Thyroid gland (tissue), 4 donors: ENCODE measurements at regions not wholly inside any gene's neighbourhood (a gene's known extent, or its start where the extent isn't known, plus 50 kb on each side); places are given as distances from the start of the nearest gene placed in this dataset.

Experiments used
- DNase-seq, 2 donors: peaks; one replicate each; pipeline ENCODE4 v3.0.0-alpha.2; 2019
- H3K27ac ChIP-seq, 3 donors: fragments of 200-600 bp; sonication (generic); 1 replicate in 2 of 3; 2 replicates in 1 of 3; pipeline ENCODE4 v1.5.1; 2016 to 2019; ENCODE audit warnings: mild to moderate bottlenecking in 1 of 3, moderate library complexity in 1 of 3
- H3K27me3 ChIP-seq: fragments of 200-600 bp; sonication (generic); one replicate; pipeline ENCODE4 v1.5.1; 2019
- H3K36me3 ChIP-seq, 2 donors: fragments of 200-600 bp; sonication (generic); one replicate each; pipeline ENCODE4 v1.5.1; 2016 to 2019
- H3K4me1 ChIP-seq, 2 donors: fragments of 200-600 bp; sonication (generic); one replicate each; pipeline ENCODE4 v1.5.1; 2017 to 2019
- H3K4me3 ChIP-seq, 3 donors: fragments of 200-600 bp; sonication (generic); replicated peaks in 1 of 3; 1 replicate in 2 of 3; 2 replicates in 1 of 3; pipeline ENCODE4 v1.5.1; 2016; ENCODE audit warnings: mild to moderate bottlenecking in 1 of 3
- H3K9me3 ChIP-seq: fragments of 200-600 bp; sonication (generic); one replicate; pipeline ENCODE4 v1.5.1; 2017
- CTCF ChIP-seq, 6 experiments: fragments of 200-600 bp in 3 of 6; fragments of 450-650 bp in 3 of 6; sonication (generic) in 3 of 6; IDR thresholded peaks; one replicate each; pipeline ENCODE4 v1.5.1; 2016 to 2019; ENCODE audit warnings: antibody characterized with exemption in 6 of 6, mild to moderate bottlenecking in 2 of 6, inconsistent platforms in 1 of 6, moderate library complexity in 1 of 6
- POLR2A ChIP-seq, 2 donors: fragments of 450-650 bp; IDR thresholded peaks; one replicate each; pipeline ENCODE4 v1.6.1; 2017; ENCODE audit warnings: antibody characterized with exemption in 2 of 2, mild to moderate bottlenecking in 2 of 2, moderate library complexity in 1 of 2
- WGBS, 2 donors: methylation state at CpG; one replicate each; pipeline ENCODE4 v1.1.5; 2017; 5-methylcytosine and 5-hydroxymethylcytosine counted together
- intact Hi-C: fragments of 100-400 bp; cut with DNase I; formaldehyde crosslinking; loops from one replicate; pipeline ENCODE4 v1.15.1; 2023

GRCh38 chr5:74304536-74304935, 336.0 kb downstream of the ENC1 start:
- H3K4me1 ChIP-seq: no peaks in the 10 kb centered on the region
- no peaks in the 10 kb centered on the region for H3K36me3 ChIP-seq
- 86 to 92% methylated on average over 1 of the region's 1 CpG for WGBS, 2 donors
- no peak overlapping the region for H3K27ac ChIP-seq
- no peak overlapping the region for H3K4me3 ChIP-seq
- DNase-seq: no peak
- no peaks in the 10 kb centered on the region for H3K27me3 ChIP-seq
- intact Hi-C loops: no loop called here
- H3K9me3 ChIP-seq: no peaks in the 10 kb centered on the region
- TF ChIP-seq POLR2A (IDR thresholded peaks at IDR 0.05) (no peak), CTCF (IDR thresholded peaks at IDR 0.05) (no peak)

GRCh38 chr5:74303578-74303977, 336.9 kb downstream of the ENC1 start:
- TF ChIP-seq POLR2A (IDR thresholded peaks at IDR 0.05): no peak
- TF ChIP-seq CTCF (IDR thresholded peaks at IDR 0.05): no peak
- no peak overlapping the region for H3K27ac ChIP-seq
- intact Hi-C loops: no loop called here
- H3K9me3 ChIP-seq: no peaks in the 10 kb centered on the region
- no peaks in the 10 kb centered on the region for H3K27me3 ChIP-seq
- WGBS, 2 donors: 99 to 100% methylated on average over 3 of the region's 3 CpGs
- no peak overlapping the region for H3K4me3 ChIP-seq
- DNase-seq: no peak
- no peaks in the 10 kb centered on the region for H3K4me1 ChIP-seq
- H3K36me3 ChIP-seq: no peaks in the 10 kb centered on the region

GRCh38 chr5:74301576-74301975, 339.0 kb downstream of the ENC1 start:
- DNase-seq: no peak
- intact Hi-C loops: no loop called here
- no peak for TF ChIP-seq POLR2A (IDR thresholded peaks at IDR 0.05)
- no peak for TF ChIP-seq CTCF (IDR thresholded peaks at IDR 0.05)
- no peak overlapping the region for H3K27ac ChIP-seq
- no peaks in the 10 kb centered on the region for H3K27me3 ChIP-seq
- H3K4me1 ChIP-seq: peaks cover 8 to 10% of the 10 kb centered on the region in 2 donors
- no peaks in the 10 kb centered on the region for H3K36me3 ChIP-seq
- no peak overlapping the region for H3K4me3 ChIP-seq
- H3K9me3 ChIP-seq: no peaks in the 10 kb centered on the region

GRCh38 chr5:74300808-74301389, 339.6 kb downstream of the ENC1 start:
- H3K9me3 ChIP-seq: no peaks in the 10 kb centered on the region
- DNase-seq: no peak
- 86 to 96% methylated on average over 6 of the region's 6 CpGs for WGBS, 2 donors
- intact Hi-C loops: no loop called here
- no peaks in the 10 kb centered on the region for H3K36me3 ChIP-seq
- H3K4me3 ChIP-seq: no peak overlapping the region
- H3K27ac ChIP-seq: no peak overlapping the region
- H3K27me3 ChIP-seq: no peaks in the 10 kb centered on the region
- TF ChIP-seq CTCF (IDR thresholded peaks at IDR 0.05) (no peak), POLR2A (IDR thresholded peaks at IDR 0.05) (no peak)
- peaks cover 8 to 12% of the 10 kb centered on the region in 2 donors for H3K4me1 ChIP-seq

GRCh38 chr5:74299833-74300232, 340.7 kb downstream of the ENC1 start:
- H3K36me3 ChIP-seq: no peaks in the 10 kb centered on the region
- intact Hi-C loops: no loop called here
- no peak for DNase-seq
- peaks cover 8 to 12% of the 10 kb centered on the region in 2 donors for H3K4me1 ChIP-seq
- H3K4me3 ChIP-seq: no peak overlapping the region
- H3K27me3 ChIP-seq: no peaks in the 10 kb centered on the region
- H3K27ac ChIP-seq: no peak overlapping the region
- H3K9me3 ChIP-seq: no peaks in the 10 kb centered on the region
- WGBS, 2 donors: 95 to 96% methylated on average over 2 of the region's 2 CpGs
- TF ChIP-seq CTCF (IDR thresholded peaks at IDR 0.05) (no peak), POLR2A (IDR thresholded peaks at IDR 0.05) (no peak)
